ENCODE measurements at regions not wholly inside any gene's neighbourhood (a gene's known extent, or its start where the extent isn't known, plus 50 kb on each side); places are given as distances from the start of the nearest gene placed in this dataset.
A peak's percentile ranks its signal among the peaks of the same experiment; 100 is the strongest.
"Not testable (repeated sequence)": the region's sequence is repeated elsewhere in the genome, so short reads cannot be mapped to it uniquely, and the experiment has no call there.

GRCh38 chrX:64657229-64657628 is 262.0 kb upstream of the MTMR8 start:
- not testable (repeated sequence) for H3K56ac ChIP-seq (ENCODE audit: low read length); H3K79me2 ChIP-seq (ENCODE audit: control insufficient read depth, insufficient read depth, low read length); H3K4me3 ChIP-seq (ENCODE audit: low read length); H3K27ac ChIP-seq (ENCODE audit: low read depth, low read length); H4K8ac ChIP-seq (ENCODE audit: low read depth, low read length); H3K4me1 ChIP-seq (ENCODE audit: control insufficient read depth, low read depth, low read length); H3K36me3 ChIP-seq (ENCODE audit: control insufficient read depth, insufficient read depth, low read length); H3K23ac ChIP-seq (ENCODE audit: low read length); H2AK5ac ChIP-seq (ENCODE audit: low read length); H3K27me3 ChIP-seq (ENCODE audit: insufficient read depth, low read length, poor library complexity); H2BK5ac ChIP-seq (ENCODE audit: low read length); H4K5ac ChIP-seq (ENCODE audit: low read length); H3K79me1 ChIP-seq (ENCODE audit: low read length); H3K4me2 ChIP-seq (ENCODE audit: low read length); H3K9ac ChIP-seq (ENCODE audit: low read length); H3K18ac ChIP-seq (ENCODE audit: low read length); H3K4ac ChIP-seq (ENCODE audit: low read depth, low read length); H2BK120ac ChIP-seq (ENCODE audit: low read depth, low read length); H2BK15ac ChIP-seq (replicated peaks; ENCODE audit: low read depth)
- WGBS (ENCODE audit: extremely low coverage, insufficient coverage, low lambda C conversion rate): no CpG with 5 or more reads among the region's 6 CpGs
- DNase-seq: peak; percentile 51

GRCh38 chrX:64642482-64642881 is 247.2 kb upstream of the MTMR8 start:
- no peak overlapping the region for H3K27ac ChIP-seq (ENCODE audit: low read depth, low read length)
- H2BK5ac ChIP-seq (ENCODE audit: low read length): no peak overlapping the region
- no peak overlapping the region for H2BK15ac ChIP-seq (replicated peaks; ENCODE audit: low read depth)
- no peaks in the 10 kb centered on the region for H3K36me3 ChIP-seq (ENCODE audit: control insufficient read depth, insufficient read depth, low read length)
- H3K27me3 ChIP-seq (ENCODE audit: insufficient read depth, low read length, poor library complexity): no peaks in the 10 kb centered on the region
- no peaks in the 10 kb centered on the region for H3K79me1 ChIP-seq (ENCODE audit: low read length)
- DNase-seq: peak; percentile 37
- no peak overlapping the region for H3K4me3 ChIP-seq (ENCODE audit: low read length)
- no peak overlapping the region for H4K8ac ChIP-seq (ENCODE audit: low read depth, low read length)
- no peak overlapping the region for H3K18ac ChIP-seq (ENCODE audit: low read length)
- no peak overlapping the region for H4K5ac ChIP-seq (ENCODE audit: low read length)
- H3K4me2 ChIP-seq (ENCODE audit: low read length): no peak overlapping the region
- no peaks in the 10 kb centered on the region for H3K4me1 ChIP-seq (ENCODE audit: control insufficient read depth, low read depth, low read length)
- WGBS (ENCODE audit: extremely low coverage, insufficient coverage, low lambda C conversion rate): no CpG with 5 or more reads among the region's 2 CpGs
- no peak overlapping the region for H3K4ac ChIP-seq (ENCODE audit: low read depth, low read length)
- H3K79me2 ChIP-seq (ENCODE audit: control insufficient read depth, insufficient read depth, low read length): no peaks in the 10 kb centered on the region
- H3K9ac ChIP-seq (ENCODE audit: low read length): no peak overlapping the region
- no peak overlapping the region for H3K23ac ChIP-seq (ENCODE audit: low read length)
- H3K56ac ChIP-seq (ENCODE audit: low read length): no peak overlapping the region
- no peak overlapping the region for H2BK120ac ChIP-seq (ENCODE audit: low read depth, low read length)
- H2AK5ac ChIP-seq (ENCODE audit: low read length): no peak overlapping the region

Data from mesendoderm (in vitro differentiated cells).